H1 (cell line): ENCODE measurements at regions not wholly inside any gene's neighbourhood (a gene's known extent, or its start where the extent isn't known, plus 50 kb on each side); places are given as distances from the start of the nearest gene placed in this dataset.

ENCODE experiments used
- CTCF ChIA-PET: fragments of 300-600 bp; sonication (Branson Sonifier 250); formaldehyde crosslinking; loops from one replicate; lab custom pipeline; 2021; ENCODE audit not compliant: partially characterized antibody; lab: Charles Lee
- POLR2A ChIA-PET: fragments of 300-600 bp; sonication (Branson Sonifier 250); formaldehyde crosslinking; loops from one replicate; lab custom pipeline; 2021; ENCODE audit warnings: inconsistent platforms; ENCODE audit not compliant: partially characterized antibody; lab: Charles Lee
- DNase-seq, 2 experiments: peaks; one replicate each; pipeline versions ENCODE4 v3.0.0 to v3.0.0-alpha.2; 2010 to 2022; ENCODE audit warnings: low spot score in 2 of 2, low read depth in 1 of 2, mixed read lengths in 1 of 2
- FAIRE-seq: peaks from 2 replicates; lab custom pipeline; 2011; peaks lifted over from hg19 to GRCh38; lab: Jason Lieb, UNC
- H2AFZ ChIP-seq: 2 replicates; pipeline ENCODE4 v1.8.1; 2012; ENCODE audit warnings: low read length, inconsistent platforms
- H2AK5ac ChIP-seq: 2 replicates; pipeline ENCODE4 v1.6.1; 2013; ENCODE audit warnings: low read depth, low read length
- H2BK120ac ChIP-seq: replicated peaks from 2 replicates; pipeline ENCODE3; 2013; ENCODE audit warnings: low read depth, low read length, inconsistent platforms
- H2BK12ac ChIP-seq: 2 replicates; pipeline ENCODE4 v1.6.1; 2013; ENCODE audit warnings: low read depth, low read length
- H2BK15ac ChIP-seq: 2 replicates; pipeline ENCODE4 v1.6.1; 2013; ENCODE audit warnings: low read length
- H2BK20ac ChIP-seq: 2 replicates; pipeline ENCODE4 v1.6.1; 2013; ENCODE audit warnings: low read length
- H2BK5ac ChIP-seq: 2 replicates; pipeline ENCODE4 v1.6.1; 2013; ENCODE audit warnings: low read depth, low read length
- H3K14ac ChIP-seq: 2 replicates; pipeline ENCODE4 v1.6.1; 2013; ENCODE audit warnings: inconsistent platforms; ENCODE audit not compliant: insufficient read length
- H3K18ac ChIP-seq: 2 replicates; pipeline ENCODE4 v1.6.1; 2013; ENCODE audit warnings: low read length; ENCODE audit errors: extremely low read depth
- H3K23ac ChIP-seq: 2 replicates; pipeline ENCODE4 v1.6.1; 2013; ENCODE audit warnings: inconsistent platforms; ENCODE audit not compliant: insufficient read length
- H3K23me2 ChIP-seq: 2 replicates; pipeline ENCODE4 v1.6.1; 2013; ENCODE audit warnings: low read depth, low read length
- H3K27ac ChIP-seq: 2 replicates; pipeline ENCODE4 v1.6.1; 2011; ENCODE audit warnings: low read depth, low read length, inconsistent platforms
- H3K27me3 ChIP-seq, 4 experiments: replicated peaks in 1 of 4; 1 replicate in 1 of 4; 2 replicates in 3 of 4; pipeline versions ENCODE4 v1.6.1 to v1.8.1; 2011 to 2013; ENCODE audit warnings: low read length in 3 of 4, mild to moderate bottlenecking in 3 of 4, inconsistent platforms in 2 of 4, mixed read lengths in 2 of 4, moderate library complexity in 1 of 4; ENCODE audit not compliant: control insufficient read depth in 3 of 4, insufficient read depth in 3 of 4; ENCODE audit errors: extremely low read depth in 1 of 4
- H3K36me3 ChIP-seq, 4 experiments: 2 replicates each; pipeline versions ENCODE4 v1.6.1 to v1.8.1; 2011 to 2013; ENCODE audit warnings: mild to moderate bottlenecking in 4 of 4, low read length in 3 of 4, moderate library complexity in 2 of 4, control low read depth in 1 of 4, inconsistent platforms in 1 of 4; ENCODE audit not compliant: insufficient read depth in 4 of 4, control insufficient read depth in 2 of 4
- H3K4ac ChIP-seq: replicated peaks from 2 replicates; pipeline ENCODE3; 2013; ENCODE audit warnings: low read length, low read depth, mixed read lengths, inconsistent platforms; ENCODE audit not compliant: insufficient read length
- H3K4me1 ChIP-seq, 4 experiments: replicated peaks in 1 of 4; 1 replicate in 1 of 4; 2 replicates in 3 of 4; pipeline versions ENCODE4 v1.6.1 to v1.8.1; 2011 to 2013; ENCODE audit warnings: low read length in 3 of 4, inconsistent platforms in 2 of 4, mixed read lengths in 1 of 4; ENCODE audit not compliant: insufficient read depth in 4 of 4, control insufficient read depth in 3 of 4
- H3K4me2 ChIP-seq, 2 experiments: 2 replicates each; pipeline versions ENCODE4 v1.6.1 to v1.8.1; 2011 to 2013; ENCODE audit warnings: low read depth in 2 of 2, low read length in 2 of 2, control low read depth in 1 of 2, inconsistent platforms in 1 of 2, mild to moderate bottlenecking in 1 of 2; ENCODE audit not compliant: insufficient read depth in 1 of 2
- H3K4me3 ChIP-seq, 4 experiments: fragments of 200-600, 300-600 bp in 1 of 4; sonication (generic), shearing (Covaris generic), sonication (Bioruptor Twin) in 1 of 4; 2 replicates each; pipeline versions ENCODE4 v1.5.1 to v1.8.1; 2011 to 2016; ENCODE audit warnings: low read length in 4 of 4, low read depth in 3 of 4, control low read depth in 2 of 4, inconsistent platforms in 2 of 4, mild to moderate bottlenecking in 2 of 4, mixed read lengths in 1 of 4, moderate library complexity in 1 of 4; ENCODE audit not compliant: insufficient read depth in 2 of 4; ENCODE audit errors: extremely low read depth in 1 of 4
- H3K56ac ChIP-seq: replicated peaks from 2 replicates; pipeline ENCODE3; 2013; ENCODE audit warnings: low read depth, mild to moderate bottlenecking, mixed read lengths, low read length, inconsistent platforms; ENCODE audit not compliant: insufficient read length
- H3K79me1 ChIP-seq: 2 replicates; pipeline ENCODE4 v1.6.1; 2013; ENCODE audit warnings: low read depth, low read length, control low read depth
- H3K79me2 ChIP-seq, 2 experiments: 2 replicates each; pipeline versions ENCODE4 v1.6.1 to v1.8.1; 2012 to 2013; ENCODE audit warnings: low read length in 2 of 2, mild to moderate bottlenecking in 2 of 2, inconsistent platforms in 1 of 2; ENCODE audit not compliant: insufficient read depth in 2 of 2, control insufficient read depth in 1 of 2
- H3K9ac ChIP-seq, 4 experiments: replicated peaks in 1 of 4; 1 replicate in 1 of 4; 2 replicates in 3 of 4; pipeline versions ENCODE4 v1.6.1 to v1.8.1; 2011 to 2013; ENCODE audit warnings: low read depth in 3 of 4, low read length in 3 of 4, control low read depth in 2 of 4, mild to moderate bottlenecking in 2 of 4, moderate library complexity in 2 of 4, inconsistent platforms in 1 of 4; ENCODE audit errors: extremely low read depth in 1 of 4
- H3K9me3 ChIP-seq, 2 experiments: 2 replicates each; pipeline versions ENCODE4 v1.6.1 to v1.8.1; 2012 to 2013; ENCODE audit warnings: mild to moderate bottlenecking in 2 of 2, moderate library complexity in 2 of 2, control low read depth in 1 of 2, inconsistent platforms in 1 of 2, low read depth in 1 of 2, low read length in 1 of 2, mixed read lengths in 1 of 2; ENCODE audit not compliant: insufficient read depth in 2 of 2
- H4K20me1 ChIP-seq, 2 experiments: replicated peaks in 1 of 2; 2 replicates each; pipeline versions ENCODE3 to v1.8.1; 2011 to 2013; ENCODE audit warnings: inconsistent platforms in 2 of 2, low read length in 2 of 2, mild to moderate bottlenecking in 1 of 2; ENCODE audit not compliant: insufficient read depth in 2 of 2, control insufficient read depth in 1 of 2
- H4K5ac ChIP-seq: 2 replicates; pipeline ENCODE4 v1.6.1; 2013; ENCODE audit warnings: low read length, low read depth, mixed read lengths, inconsistent platforms; ENCODE audit not compliant: insufficient read length
- H4K8ac ChIP-seq: 2 replicates; pipeline ENCODE4 v1.8.0; 2013; ENCODE audit warnings: mild to moderate bottlenecking, moderate library complexity, low read length, inconsistent platforms; ENCODE audit not compliant: insufficient read depth; ENCODE audit errors: extremely low read depth
- H4K91ac ChIP-seq: replicated peaks from 2 replicates; pipeline ENCODE3; 2013; ENCODE audit warnings: low read length, mixed read lengths, inconsistent platforms; ENCODE audit not compliant: insufficient read length
- ATF3 ChIP-seq: IDR thresholded peaks from 2 replicates; pipeline ENCODE4 v1.6.1; 2011; ENCODE audit warnings: low read depth, mild to moderate bottlenecking, low read length; ENCODE audit not compliant: insufficient read depth
- BACH1 ChIP-seq: IDR thresholded peaks from 2 replicates; pipeline ENCODE4 v1.6.1; 2012; ENCODE audit warnings: low read length, improper control_type of control experiment
- BRCA1 ChIP-seq: IDR thresholded peaks from 2 replicates; pipeline ENCODE4 v1.6.1; 2012; ENCODE audit warnings: low read depth, low read length, improper control_type of control experiment
- CBX8 ChIP-seq: fragments of 300-800, 300-1000 bp; sonication (generic); IDR thresholded peaks from 2 replicates; pipeline ENCODE4 v1.7.1; 2016; ENCODE audit warnings: low read depth, low read length, borderline replicate concordance
- CHD2 ChIP-seq: IDR thresholded peaks from 2 replicates; pipeline ENCODE4 v1.6.1; 2012; ENCODE audit warnings: low read length, improper control_type of control experiment
- E2F6 ChIP-seq: IDR thresholded peaks from 2 replicates; pipeline ENCODE4 v1.6.1; 2012; ENCODE audit warnings: inconsistent platforms
- EZH2 ChIP-seq: fragments of 200-600 bp; sonication (generic); IDR thresholded peaks from 2 replicates; pipeline ENCODE4 v1.7.1; 2012; ENCODE audit warnings: low read depth, mild to moderate bottlenecking, moderate library complexity, low read length, inconsistent platforms; ENCODE audit not compliant: severe bottlenecking
- KDM1A ChIP-seq: fragments of 200-600, 300-600 bp; sonication (generic); IDR thresholded peaks from 2 replicates; pipeline ENCODE4 v1.7.1; 2016; ENCODE audit warnings: mild to moderate bottlenecking, low read length, borderline replicate concordance
- SAP30 ChIP-seq: fragments of 300-600 bp; sonication (generic); IDR thresholded peaks from 2 replicates; pipeline ENCODE4 v1.7.1; 2012; ENCODE audit warnings: low read length, moderate library complexity, mild to moderate bottlenecking, inconsistent platforms; ENCODE audit not compliant: insufficient read depth, insufficient replicate concordance
- SIX5 ChIP-seq: IDR thresholded peaks from 2 replicates; pipeline ENCODE4 v1.6.1; 2011; ENCODE audit warnings: mild to moderate bottlenecking, low read depth, low read length
- TEAD4 ChIP-seq: IDR thresholded peaks from 2 replicates; pipeline ENCODE4 v1.6.1; 2012; ENCODE audit warnings: low read depth, low read length, inconsistent platforms, mixed read lengths
- USF2 ChIP-seq: IDR thresholded peaks from 2 replicates; pipeline ENCODE4 v1.6.1; 2011; ENCODE audit warnings: low read length, improper control_type of control experiment
- WGBS, 2 experiments: shearing (Covaris generic) in 1 of 2; methylation state at CpG; one replicate each; pipeline versions ENCODE4 v1.1.6 to v1.1.7; 2013 to 2015; ENCODE audit warnings: low lambda C conversion rate in 2 of 2, mixed read lengths in 2 of 2, inconsistent platforms in 1 of 2, low coverage in 1 of 2, missing lambda C conversion rate in 1 of 2; ENCODE audit not compliant: insufficient replicate concordance in 2 of 2, insufficient coverage in 1 of 2, insufficient read length in 1 of 2; ENCODE audit errors: extremely low coverage in 1 of 2, missing lambda C conversion rate in 1 of 2; 5-methylcytosine and 5-hydroxymethylcytosine counted together

GRCh38 chr10:4718544-4718943 is 107.5 kb upstream of the AKR1E2 start:
- Histone ChIP-seq H2BK120ac (no peak overlapping the region), H3K56ac (no peak overlapping the region), H3K4me1 (no peaks in the 10 kb centered on the region), H4K5ac (no peak overlapping the region), H2BK12ac (no peak overlapping the region), H3K9me3 (no peaks in the 10 kb centered on the region), H3K4me2 (no peak overlapping the region), H2BK5ac (no peak overlapping the region), H3K18ac (no peak overlapping the region), H2BK15ac (no peak overlapping the region), H2BK20ac (no peak overlapping the region), H3K79me2 (no peaks in the 10 kb centered on the region), H4K91ac (no peak overlapping the region), H3K79me1 (no peaks in the 10 kb centered on the region), H3K23me2 (no peaks in the 10 kb centered on the region; the same call in 1 of the 2 replicates), H3K27ac (no peak overlapping the region), H3K23ac (no peak overlapping the region), H3K36me3 (no peaks in the 10 kb centered on the region), H3K27me3 (no peaks in the 10 kb centered on the region), H3K4ac (no peak overlapping the region), H3K9ac (no peak overlapping the region), H2AK5ac (no peak overlapping the region), H3K4me3 (no peak overlapping the region), H4K8ac (no peak overlapping the region), H2AFZ (no peak overlapping the region), H4K20me1 (no peaks in the 10 kb centered on the region), H3K14ac (no peak overlapping the region)
- 91% methylated on average over 4 of the region's 4 CpGs; no CpG with 5 or more reads in 1 of the 2 experiments for WGBS, 2 experiments
- ChIA-PET POLR2A (no interaction called here), CTCF (interaction anchor here (1.0 kb wide), 1 partner anchor 8 kb away, joined by 3 read pairs; no protein-coding TSS in a partner anchor)
- TF ChIP-seq KDM1A (no peak), BRCA1 (no peak), SAP30 (no peak), CHD2 (no peak), E2F6 (no peak), BACH1 (no peak), TEAD4 (no peak), EZH2 (no peak), ATF3 (no peak), SIX5 (no peak), CBX8 (no peak), USF2 (no peak)
- no peak for FAIRE-seq
- DNase-seq: no peak
